SK-N-SH treated with all-trans-retinoic acid at 6 μM for 48 hours (cell line): ENCODE measurements at regions not wholly inside any gene's neighbourhood (a gene's known extent, or its start where the extent isn't known, plus 50 kb on each side); places are given as distances from the start of the nearest gene placed in this dataset.

Experiments used
- ATAC-seq: fragments of 200-7000 bp; cut with Tn5 transposase; 3 replicates; pipeline ENCODE4 v1.9.1; 2020; ENCODE audit warnings: mild to moderate bottlenecking, moderate library complexity
- ARNTL ChIP-seq: fragments of 450-650 bp; formaldehyde crosslinking; IDR thresholded peaks from 2 replicates; pipeline ENCODE4 v1.5.0; 2020; ENCODE audit warnings: low read depth, mild to moderate bottlenecking, moderate library complexity, borderline replicate concordance
- BACH2 ChIP-seq: fragments of 250-450 bp; sonication (Bioruptor Pico); IDR thresholded peaks from 2 replicates; pipeline ENCODE4 v1.9.0; 2021; ENCODE audit warnings: mild to moderate bottlenecking, borderline replicate concordance
- CSDC2 ChIP-seq: fragments of 250-450 bp; sonication (Bioruptor Pico); IDR thresholded peaks from 2 replicates; pipeline ENCODE4 v1.5.0; 2020; ENCODE audit warnings: mild to moderate bottlenecking, moderate library complexity
- ESRRG ChIP-seq: fragments of 250-450 bp; sonication (Bioruptor Pico); IDR thresholded peaks from 2 replicates; pipeline ENCODE4 v1.6.1; 2021; ENCODE audit warnings: mild to moderate bottlenecking
- GLIS3 ChIP-seq: fragments of 250-450 bp; sonication (Bioruptor Pico); IDR thresholded peaks from 2 replicates; pipeline ENCODE4 v1.5.0; 2020; ENCODE audit warnings: mild to moderate bottlenecking, moderate library complexity
- ISL1 ChIP-seq: fragments of 250-450 bp; sonication (Bioruptor Pico); IDR thresholded peaks from 2 replicates; pipeline ENCODE4 v2.1.2; 2022; ENCODE audit warnings: mild to moderate bottlenecking, moderate library complexity
- OSR1 ChIP-seq: fragments of 250-450 bp; sonication (Bioruptor Pico); IDR thresholded peaks from 2 replicates; pipeline ENCODE4 v1.8.0; 2022; ENCODE audit warnings: moderate library complexity, mild to moderate bottlenecking, inconsistent platforms
- PPARA ChIP-seq: fragments of 250-450 bp; sonication (Bioruptor Pico); IDR thresholded peaks from 2 replicates; pipeline ENCODE4 v1.5.0; 2020; ENCODE audit warnings: mild to moderate bottlenecking, borderline replicate concordance
- RARB ChIP-seq: fragments of 250-450 bp; sonication (Bioruptor Pico); IDR thresholded peaks from 2 replicates; pipeline ENCODE4 v1.8.0; 2021; ENCODE audit warnings: mild to moderate bottlenecking, moderate library complexity
- SNAI2 ChIP-seq: fragments of 250-450 bp; sonication (Bioruptor Pico); IDR thresholded peaks from 2 replicates; pipeline ENCODE4 v1.5.0; 2020; ENCODE audit warnings: mild to moderate bottlenecking, moderate library complexity
- TCF4 ChIP-seq: fragments of 250-450 bp; sonication (Bioruptor Pico); IDR thresholded peaks from 2 replicates; pipeline ENCODE4 v1.8.0; 2021; ENCODE audit warnings: mild to moderate bottlenecking, moderate library complexity, borderline replicate concordance
- ZC3H10 ChIP-seq: fragments of 250-450 bp; sonication (Bioruptor Pico); IDR thresholded peaks from 2 replicates; pipeline ENCODE4 v1.5.1; 2021; ENCODE audit warnings: mild to moderate bottlenecking, moderate library complexity
- ZFP3 ChIP-seq: fragments of 250-450 bp; sonication (Bioruptor Pico); IDR thresholded peaks from 2 replicates; pipeline ENCODE4 v1.5.0; 2020; ENCODE audit warnings: mild to moderate bottlenecking, moderate library complexity
- ZNF565 ChIP-seq: fragments of 450-650 bp; formaldehyde crosslinking; conservative IDR thresholded peaks from 2 replicates; pipeline ENCODE4 v1.5.0; 2020; ENCODE audit warnings: low read depth, mild to moderate bottlenecking, moderate library complexity
- ZNF70 ChIP-seq: fragments of 450-650 bp; formaldehyde crosslinking; IDR thresholded peaks from 2 replicates; pipeline ENCODE4 v1.5.0; 2020; ENCODE audit warnings: mild to moderate bottlenecking, moderate library complexity
- ZNF8 ChIP-seq: fragments of 450-650 bp; formaldehyde crosslinking; IDR thresholded peaks from 2 replicates; pipeline ENCODE4 v1.5.0; 2020; ENCODE audit warnings: mild to moderate bottlenecking, moderate library complexity
- TF ChIP-seq, protein P1 (sequence below): fragments of 250-450 bp; sonication (Bioruptor Pico); IDR thresholded peaks from 2 replicates; pipeline ENCODE4 v1.5.1; 2020; ENCODE audit warnings: low read depth, mild to moderate bottlenecking, moderate library complexity
- TF ChIP-seq, protein P2 (sequence below): fragments of 250-450 bp; sonication (Bioruptor Pico); IDR thresholded peaks from 2 replicates; pipeline ENCODE4 v1.8.0; 2021; ENCODE audit warnings: low read depth, mild to moderate bottlenecking, moderate library complexity, borderline replicate concordance
- TF ChIP-seq, protein P3 (sequence below): fragments of 250-450 bp; sonication (Bioruptor Pico); IDR thresholded peaks from 2 replicates; pipeline ENCODE4 v1.8.0; 2020; ENCODE audit warnings: mild to moderate bottlenecking, moderate library complexity, borderline replicate concordance
- TF ChIP-seq, protein P4 (sequence below): fragments of 250-450 bp; sonication (Bioruptor Pico); IDR thresholded peaks from 2 replicates; pipeline ENCODE4 v1.5.1; 2021; ENCODE audit warnings: mild to moderate bottlenecking, moderate library complexity
- TF ChIP-seq, protein P5 (sequence below): fragments of 250-450 bp; sonication (Bioruptor Pico); IDR thresholded peaks from 2 replicates; pipeline ENCODE4 v1.5.0; 2020; ENCODE audit warnings: mild to moderate bottlenecking, moderate library complexity

DNA sequence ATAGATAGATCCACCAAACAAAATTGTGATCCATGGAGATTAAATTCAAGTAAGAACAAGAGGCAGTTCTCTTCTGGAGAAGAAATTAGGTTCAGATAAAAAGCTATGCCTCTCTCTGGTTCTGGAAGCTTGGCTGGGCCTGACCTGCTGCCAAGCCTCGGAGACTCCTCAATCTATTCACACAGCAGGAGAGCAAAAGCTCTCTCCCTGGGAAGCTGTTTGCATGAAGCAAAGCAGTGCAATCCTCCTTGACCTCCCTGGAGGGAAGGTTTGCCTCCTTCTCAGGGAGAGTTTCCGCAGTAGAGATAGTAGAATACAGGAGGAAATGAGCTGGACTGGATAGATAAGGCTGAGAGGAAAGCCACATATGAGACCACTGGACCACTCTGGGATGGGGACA lies 78.1 kb upstream of the GNAO1 start:
- ATAC-seq, result no peak
- TF ChIP-seq OSR1 (CRISPR knock-in tag), result no peak
- no peak for TF ChIP-seq ISL1 (CRISPR knock-in tag)
- no peak for TF ChIP-seq ZNF565
- no peak for TF ChIP-seq BACH2 (CRISPR knock-in tag)
- TF ChIP-seq ZFP3 (CRISPR knock-in tag), result no peak
- TF ChIP-seq, protein P1, sequence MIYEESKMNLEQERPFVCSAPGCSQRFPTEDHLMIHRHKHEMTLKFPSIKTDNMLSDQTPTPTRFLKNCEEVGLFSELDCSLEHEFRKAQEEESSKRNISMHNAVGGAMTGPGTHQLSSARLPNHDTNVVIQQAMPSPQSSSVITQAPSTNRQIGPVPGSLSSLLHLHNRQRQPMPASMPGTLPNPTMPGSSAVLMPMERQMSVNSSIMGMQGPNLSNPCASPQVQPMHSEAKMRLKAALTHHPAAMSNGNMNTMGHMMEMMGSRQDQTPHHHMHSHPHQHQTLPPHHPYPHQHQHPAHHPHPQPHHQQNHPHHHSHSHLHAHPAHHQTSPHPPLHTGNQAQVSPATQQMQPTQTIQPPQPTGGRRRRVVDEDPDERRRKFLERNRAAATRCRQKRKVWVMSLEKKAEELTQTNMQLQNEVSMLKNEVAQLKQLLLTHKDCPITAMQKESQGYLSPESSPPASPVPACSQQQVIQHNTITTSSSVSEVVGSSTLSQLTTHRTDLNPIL (CRISPR knock-in tag), result no peak
- no peak for TF ChIP-seq RARB (CRISPR knock-in tag)

DNA sequence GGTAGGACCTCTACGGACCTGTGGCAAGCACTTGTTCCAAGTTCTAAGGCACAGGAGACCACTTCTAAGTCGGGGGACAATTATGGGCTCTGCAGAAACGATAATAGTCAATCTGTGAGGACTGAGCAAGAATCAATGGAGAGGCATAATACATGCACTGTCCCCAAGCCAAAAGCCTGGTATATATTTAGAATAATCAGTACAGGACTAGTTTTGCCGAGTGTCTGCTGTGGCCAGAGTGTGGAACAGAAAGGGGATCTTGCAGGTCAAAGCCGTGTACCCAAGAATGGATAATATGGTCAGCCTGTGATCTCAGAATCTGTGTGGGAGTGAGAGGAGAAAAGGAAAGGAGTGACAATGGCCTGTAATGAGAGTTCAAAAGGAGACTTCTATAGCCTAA lies 80.2 kb upstream of the GNAO1 start:
- no peak for ATAC-seq
- TF ChIP-seq ZNF8 (CRISPR knock-in tag), result no peak
- TF ChIP-seq ZNF70, result no peak
- no peak for TF ChIP-seq PPARA (CRISPR knock-in tag)
- no peak for TF ChIP-seq OSR1 (CRISPR knock-in tag)
- TF ChIP-seq ZNF565, result no peak
- TF ChIP-seq ESRRG (CRISPR knock-in tag), result no peak
- TF ChIP-seq CSDC2 (CRISPR knock-in tag), result no peak
- no peak for TF ChIP-seq ZC3H10 (CRISPR knock-in tag)
- TF ChIP-seq, protein P2, sequence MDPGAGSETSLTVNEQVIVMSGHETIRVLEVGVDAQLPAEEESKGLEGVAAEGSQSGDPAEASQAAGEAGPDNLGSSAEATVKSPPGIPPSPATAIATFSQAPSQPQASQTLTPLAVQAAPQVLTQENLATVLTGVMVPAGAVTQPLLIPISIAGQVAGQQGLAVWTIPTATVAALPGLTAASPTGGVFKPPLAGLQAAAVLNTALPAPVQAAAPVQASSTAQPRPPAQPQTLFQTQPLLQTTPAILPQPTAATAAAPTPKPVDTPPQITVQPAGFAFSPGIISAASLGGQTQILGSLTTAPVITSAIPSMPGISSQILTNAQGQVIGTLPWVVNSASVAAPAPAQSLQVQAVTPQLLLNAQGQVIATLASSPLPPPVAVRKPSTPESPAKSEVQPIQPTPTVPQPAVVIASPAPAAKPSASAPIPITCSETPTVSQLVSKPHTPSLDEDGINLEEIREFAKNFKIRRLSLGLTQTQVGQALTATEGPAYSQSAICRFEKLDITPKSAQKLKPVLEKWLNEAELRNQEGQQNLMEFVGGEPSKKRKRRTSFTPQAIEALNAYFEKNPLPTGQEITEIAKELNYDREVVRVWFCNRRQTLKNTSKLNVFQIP, result no peak
- TF ChIP-seq, protein P3, sequence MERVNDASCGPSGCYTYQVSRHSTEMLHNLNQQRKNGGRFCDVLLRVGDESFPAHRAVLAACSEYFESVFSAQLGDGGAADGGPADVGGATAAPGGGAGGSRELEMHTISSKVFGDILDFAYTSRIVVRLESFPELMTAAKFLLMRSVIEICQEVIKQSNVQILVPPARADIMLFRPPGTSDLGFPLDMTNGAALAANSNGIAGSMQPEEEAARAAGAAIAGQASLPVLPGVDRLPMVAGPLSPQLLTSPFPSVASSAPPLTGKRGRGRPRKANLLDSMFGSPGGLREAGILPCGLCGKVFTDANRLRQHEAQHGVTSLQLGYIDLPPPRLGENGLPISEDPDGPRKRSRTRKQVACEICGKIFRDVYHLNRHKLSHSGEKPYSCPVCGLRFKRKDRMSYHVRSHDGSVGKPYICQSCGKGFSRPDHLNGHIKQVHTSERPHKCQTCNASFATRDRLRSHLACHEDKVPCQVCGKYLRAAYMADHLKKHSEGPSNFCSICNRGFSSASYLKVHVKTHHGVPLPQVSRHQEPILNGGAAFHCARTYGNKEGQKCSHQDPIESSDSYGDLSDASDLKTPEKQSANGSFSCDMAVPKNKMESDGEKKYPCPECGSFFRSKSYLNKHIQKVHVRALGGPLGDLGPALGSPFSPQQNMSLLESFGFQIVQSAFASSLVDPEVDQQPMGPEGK (CRISPR knock-in tag), result no peak
- no peak for TF ChIP-seq ISL1 (CRISPR knock-in tag)
- no peak for TF ChIP-seq SNAI2
- no peak for TF ChIP-seq GLIS3 (CRISPR knock-in tag)
- TF ChIP-seq BACH2 (CRISPR knock-in tag), result no peak

DNA sequence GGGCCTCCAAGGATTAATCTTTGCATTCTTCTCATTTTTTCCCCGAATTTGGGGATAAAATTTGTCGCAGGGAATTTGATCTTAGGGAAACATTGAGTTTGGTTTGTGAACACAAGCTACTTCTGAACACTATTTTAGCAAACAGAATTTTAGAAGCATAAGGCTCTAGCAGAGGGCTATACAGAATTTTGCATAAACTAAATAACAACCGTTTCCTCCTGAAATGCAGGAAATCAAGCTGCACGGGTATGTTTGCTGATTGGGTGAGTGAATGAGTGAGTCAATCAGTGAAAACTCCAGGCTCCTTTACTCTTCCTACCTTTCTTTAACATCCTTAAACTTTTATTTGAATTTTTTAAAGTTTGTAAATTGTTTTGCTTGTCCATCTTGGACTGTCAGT lies 81.3 kb upstream of the GNAO1 start:
- ATAC-seq, result no peak

DNA sequence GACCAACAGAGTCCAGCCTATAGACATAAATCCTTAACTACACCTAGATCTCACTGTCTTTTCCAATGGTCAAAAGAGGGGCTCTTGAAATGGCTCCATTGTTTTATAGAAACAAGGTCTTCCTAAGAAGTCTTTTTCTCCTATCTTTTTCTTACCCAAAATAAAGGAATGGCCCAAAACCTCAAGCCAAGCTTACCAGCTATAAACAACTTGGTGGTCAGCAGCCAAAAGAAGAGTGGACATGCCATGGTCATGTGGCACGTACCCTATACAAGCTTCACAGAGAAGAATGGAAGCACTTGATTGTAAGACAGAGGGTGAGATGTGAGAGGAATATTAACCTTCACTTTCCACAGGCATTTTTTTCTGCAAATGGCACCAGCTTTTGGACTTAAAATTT lies 82.1 kb upstream of the GNAO1 start:
- ATAC-seq, result no peak
- TF ChIP-seq OSR1 (CRISPR knock-in tag) (no peak), ARNTL (CRISPR knock-in tag) (no peak), CSDC2 (CRISPR knock-in tag) (no peak), RARB (CRISPR knock-in tag) (no peak), SNAI2 (no peak), ZFP3 (CRISPR knock-in tag) (no peak), TCF4 (no peak)
- TF ChIP-seq, protein P3 (CRISPR knock-in tag), result no peak
- TF ChIP-seq, protein P4, sequence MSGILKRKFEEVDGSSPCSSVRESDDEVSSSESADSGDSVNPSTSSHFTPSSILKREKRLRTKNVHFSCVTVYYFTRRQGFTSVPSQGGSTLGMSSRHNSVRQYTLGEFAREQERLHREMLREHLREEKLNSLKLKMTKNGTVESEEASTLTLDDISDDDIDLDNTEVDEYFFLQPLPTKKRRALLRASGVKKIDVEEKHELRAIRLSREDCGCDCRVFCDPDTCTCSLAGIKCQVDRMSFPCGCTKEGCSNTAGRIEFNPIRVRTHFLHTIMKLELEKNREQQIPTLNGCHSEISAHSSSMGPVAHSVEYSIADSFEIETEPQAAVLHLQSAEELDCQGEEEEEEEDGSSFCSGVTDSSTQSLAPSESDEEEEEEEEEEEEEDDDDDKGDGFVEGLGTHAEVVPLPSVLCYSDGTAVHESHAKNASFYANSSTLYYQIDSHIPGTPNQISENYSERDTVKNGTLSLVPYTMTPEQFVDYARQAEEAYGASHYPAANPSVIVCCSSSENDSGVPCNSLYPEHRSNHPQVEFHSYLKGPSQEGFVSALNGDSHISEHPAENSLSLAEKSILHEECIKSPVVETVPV (CRISPR knock-in tag), result no peak
- TF ChIP-seq, protein P1 (CRISPR knock-in tag), result no peak
- TF ChIP-seq, protein P2, result no peak

More for the DNA sequence above, 81.3 kb upstream of the GNAO1 start:
- TF ChIP-seq, protein P5, sequence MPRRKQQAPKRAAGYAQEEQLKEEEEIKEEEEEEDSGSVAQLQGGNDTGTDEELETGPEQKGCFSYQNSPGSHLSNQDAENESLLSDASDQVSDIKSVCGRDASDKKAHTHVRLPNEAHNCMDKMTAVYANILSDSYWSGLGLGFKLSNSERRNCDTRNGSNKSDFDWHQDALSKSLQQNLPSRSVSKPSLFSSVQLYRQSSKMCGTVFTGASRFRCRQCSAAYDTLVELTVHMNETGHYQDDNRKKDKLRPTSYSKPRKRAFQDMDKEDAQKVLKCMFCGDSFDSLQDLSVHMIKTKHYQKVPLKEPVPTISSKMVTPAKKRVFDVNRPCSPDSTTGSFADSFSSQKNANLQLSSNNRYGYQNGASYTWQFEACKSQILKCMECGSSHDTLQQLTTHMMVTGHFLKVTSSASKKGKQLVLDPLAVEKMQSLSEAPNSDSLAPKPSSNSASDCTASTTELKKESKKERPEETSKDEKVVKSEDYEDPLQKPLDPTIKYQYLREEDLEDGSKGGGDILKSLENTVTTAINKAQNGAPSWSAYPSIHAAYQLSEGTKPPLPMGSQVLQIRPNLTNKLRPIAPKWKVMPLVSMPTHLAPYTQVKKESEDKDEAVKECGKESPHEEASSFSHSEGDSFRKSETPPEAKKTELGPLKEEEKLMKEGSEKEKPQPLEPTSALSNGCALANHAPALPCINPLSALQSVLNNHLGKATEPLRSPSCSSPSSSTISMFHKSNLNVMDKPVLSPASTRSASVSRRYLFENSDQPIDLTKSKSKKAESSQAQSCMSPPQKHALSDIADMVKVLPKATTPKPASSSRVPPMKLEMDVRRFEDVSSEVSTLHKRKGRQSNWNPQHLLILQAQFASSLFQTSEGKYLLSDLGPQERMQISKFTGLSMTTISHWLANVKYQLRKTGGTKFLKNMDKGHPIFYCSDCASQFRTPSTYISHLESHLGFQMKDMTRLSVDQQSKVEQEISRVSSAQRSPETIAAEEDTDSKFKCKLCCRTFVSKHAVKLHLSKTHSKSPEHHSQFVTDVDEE (CRISPR knock-in tag), result no peak
- no peak for TF ChIP-seq OSR1 (CRISPR knock-in tag)
- TF ChIP-seq ZNF8 (CRISPR knock-in tag), result no peak
